Activated naive CD4-positive, alpha-beta T cell treated with anti-CD3 and anti-CD28 coated beads, Interleukin-2, amount 50 U/mL, for 72 hours (primary cell): ENCODE measurements at regions not wholly inside any gene's neighbourhood (a gene's known extent, or its start where the extent isn't known, plus 50 kb on each side); places are given as distances from the start of the nearest gene placed in this dataset.

Experiments used
- ATAC-seq, 2 donors: fragments of 150-1000 bp; cut with Tn5 transposase; 2 replicates each; pipeline ENCODE4 v1.10.0; 2021; ENCODE audit warnings: mild to moderate bottlenecking in 2 of 2, moderate library complexity in 2 of 2
- DNase-seq, 2 donors: peaks; one replicate each; pipeline ENCODE4 v3.0.0; 2021 to 2022; ENCODE audit warnings: low spot score in 2 of 2
- H3K27ac Mint-ChIP-seq, 2 donors: one replicate each; pipeline ENCODE4 v1.8.0; 2022; ENCODE audit warnings: mild to moderate bottlenecking in 2 of 2, mixed read lengths in 2 of 2
- H3K36me3 Mint-ChIP-seq, 2 donors: one replicate each; pipeline ENCODE4 v1.8.0; 2022; ENCODE audit warnings: mixed read lengths in 2 of 2
- H3K9me3 Mint-ChIP-seq, 2 donors: one replicate each; pipeline ENCODE4 v1.8.0; 2022; ENCODE audit warnings: mixed read lengths in 2 of 2

- Mint-ChIP-seq H3K27ac (peak overlapping the region in 1 of 2 donors; percentile 33), H3K36me3 (peaks cover 7 to 16% of the 10 kb centered on the region in 2 donors), H3K9me3 (peaks cover 13 to 15% of the 10 kb centered on the region in 2 donors)
- ATAC-seq (no peak), DNase-seq (no peak)
These were observed 53.3 kb upstream of the TRIB2 start for GRCh38 chr2:12663306-12664037.

- H3K9me3 Mint-ChIP-seq = peaks cover 11 to 13% of the 10 kb centered on the region in 2 donors
- DNase-seq (no peak), ATAC-seq (no peak)
- peaks cover 7 to 16% of the 10 kb centered on the region in 2 donors for H3K36me3 Mint-ChIP-seq
- no peak overlapping the region for H3K27ac Mint-ChIP-seq
These were observed 51.4 kb upstream of the TRIB2 start for GRCh38 chr2:12665334-12665733.

- no peak overlapping the region for H3K27ac Mint-ChIP-seq
These were observed 50.3 kb upstream of the TRIB2 start for GRCh38 chr2:12666445-12666844.

More at GRCh38 chr2:12666445-12666844, 50.3 kb upstream of the TRIB2 start:
- no peak for ATAC-seq
- no peak for DNase-seq
- H3K36me3 Mint-ChIP-seq = peaks cover 7 to 16% of the 10 kb centered on the region in 2 donors
- H3K9me3 Mint-ChIP-seq = peaks cover 11 to 13% of the 10 kb centered on the region in 2 donors
